ENCODE measurements at regions not wholly inside any gene's neighbourhood (a gene's known extent, or its start where the extent isn't known, plus 50 kb on each side); places are given as distances from the start of the nearest gene placed in this dataset.

DNA sequence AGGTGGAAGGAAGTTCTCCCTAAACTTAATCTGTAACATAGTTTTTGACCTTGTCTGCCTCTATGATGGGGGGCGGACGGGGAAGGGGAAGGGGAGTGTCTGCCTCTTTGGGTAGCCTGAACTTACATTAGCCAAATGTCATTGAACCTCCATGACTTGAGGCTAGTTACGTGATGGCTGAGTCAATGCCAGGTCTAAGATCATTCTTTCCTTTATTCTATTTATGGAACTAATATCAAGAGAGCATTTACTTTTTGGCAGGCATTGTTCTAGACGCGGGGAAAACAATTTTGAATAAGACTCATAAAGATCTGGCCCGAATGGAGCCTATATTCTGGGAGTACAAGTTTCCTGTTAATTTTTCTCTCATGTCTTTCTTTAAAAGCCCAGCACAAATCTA is 340.7 kb upstream of the C2CD4B start:
- TF ChIP-seq, protein P1, sequence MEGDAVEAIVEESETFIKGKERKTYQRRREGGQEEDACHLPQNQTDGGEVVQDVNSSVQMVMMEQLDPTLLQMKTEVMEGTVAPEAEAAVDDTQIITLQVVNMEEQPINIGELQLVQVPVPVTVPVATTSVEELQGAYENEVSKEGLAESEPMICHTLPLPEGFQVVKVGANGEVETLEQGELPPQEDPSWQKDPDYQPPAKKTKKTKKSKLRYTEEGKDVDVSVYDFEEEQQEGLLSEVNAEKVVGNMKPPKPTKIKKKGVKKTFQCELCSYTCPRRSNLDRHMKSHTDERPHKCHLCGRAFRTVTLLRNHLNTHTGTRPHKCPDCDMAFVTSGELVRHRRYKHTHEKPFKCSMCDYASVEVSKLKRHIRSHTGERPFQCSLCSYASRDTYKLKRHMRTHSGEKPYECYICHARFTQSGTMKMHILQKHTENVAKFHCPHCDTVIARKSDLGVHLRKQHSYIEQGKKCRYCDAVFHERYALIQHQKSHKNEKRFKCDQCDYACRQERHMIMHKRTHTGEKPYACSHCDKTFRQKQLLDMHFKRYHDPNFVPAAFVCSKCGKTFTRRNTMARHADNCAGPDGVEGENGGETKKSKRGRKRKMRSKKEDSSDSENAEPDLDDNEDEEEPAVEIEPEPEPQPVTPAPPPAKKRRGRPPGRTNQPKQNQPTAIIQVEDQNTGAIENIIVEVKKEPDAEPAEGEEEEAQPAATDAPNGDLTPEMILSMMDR (conservative IDR thresholded peaks at IDR 0.05), result no peak
- no peak for TF ChIP-seq EZH2 (IDR thresholded peaks at IDR 0.05; ENCODE audit: low read depth)
